GM20000 (cell line): ENCODE measurements at regions not wholly inside any gene's neighbourhood (a gene's known extent, or its start where the extent isn't known, plus 50 kb on each side); places are given as distances from the start of the nearest gene placed in this dataset.

Experiments
- DNase-seq: peaks from one replicate; pipeline ENCODE4 v3.0.0; 2012; ENCODE audit warnings: low spot score
- CTCF ChIP-seq: IDR thresholded peaks from 2 replicates; pipeline ENCODE4 v1.5.1; 2012; ENCODE audit warnings: mild to moderate bottlenecking, control low read depth; ENCODE audit errors: extremely low read depth, missing control alignments

- DNase-seq: no peak
- TF ChIP-seq CTCF: no peak
Observed at GRCh38 chr1:199453723-199454122, 573.8 kb upstream of the NR5A2 start.

- no peak for TF ChIP-seq CTCF
- no peak for DNase-seq
Observed at GRCh38 chr1:199460933-199461332, 566.6 kb upstream of the NR5A2 start.

- peak; percentile 7 for DNase-seq
- peak; percentile 12 for TF ChIP-seq CTCF
Observed at GRCh38 chr1:199463521-199464127, 563.9 kb upstream of the NR5A2 start.

DNA sequence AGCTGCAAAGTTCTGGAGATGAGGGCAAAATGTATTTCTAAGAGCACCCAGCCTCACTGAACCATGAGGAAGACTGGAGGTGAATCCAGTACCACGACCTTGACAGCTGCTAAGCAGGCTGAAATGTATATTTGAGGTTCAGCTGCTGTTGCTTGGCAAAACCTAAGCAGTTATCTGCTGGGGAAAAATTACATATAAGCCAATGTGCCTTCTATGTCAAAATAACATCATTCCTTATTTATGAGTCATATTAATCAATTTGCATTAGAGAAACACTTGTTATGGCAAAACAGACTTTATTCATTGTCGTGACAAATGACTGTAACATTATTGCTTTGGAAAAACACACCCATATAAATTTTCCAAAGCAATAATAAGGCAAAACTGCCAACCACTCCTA is 560.5 kb upstream of the NR5A2 start:
- no peak for DNase-seq
- TF ChIP-seq CTCF: no peak

DNA sequence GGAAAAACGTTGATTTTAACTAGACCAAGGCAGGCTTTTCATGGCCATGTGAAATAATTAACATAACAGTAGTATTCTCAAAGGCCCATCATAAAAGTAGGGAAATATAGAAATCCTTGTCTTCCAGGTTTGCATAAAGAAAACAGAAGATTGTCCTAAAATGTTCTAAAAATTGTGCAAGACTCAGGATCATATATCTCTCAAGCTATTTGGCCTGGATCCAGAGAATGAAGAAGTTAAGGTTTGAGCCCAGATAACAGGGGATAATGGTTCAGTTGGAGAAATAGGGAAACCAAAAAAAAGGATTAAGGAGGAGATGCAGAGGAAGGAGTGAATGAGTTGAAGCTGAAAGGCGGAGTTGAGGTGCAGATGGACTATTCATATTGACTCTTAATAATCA is 555.5 kb upstream of the NR5A2 start:
- TF ChIP-seq CTCF: no peak
- DNase-seq: no peak

DNA sequence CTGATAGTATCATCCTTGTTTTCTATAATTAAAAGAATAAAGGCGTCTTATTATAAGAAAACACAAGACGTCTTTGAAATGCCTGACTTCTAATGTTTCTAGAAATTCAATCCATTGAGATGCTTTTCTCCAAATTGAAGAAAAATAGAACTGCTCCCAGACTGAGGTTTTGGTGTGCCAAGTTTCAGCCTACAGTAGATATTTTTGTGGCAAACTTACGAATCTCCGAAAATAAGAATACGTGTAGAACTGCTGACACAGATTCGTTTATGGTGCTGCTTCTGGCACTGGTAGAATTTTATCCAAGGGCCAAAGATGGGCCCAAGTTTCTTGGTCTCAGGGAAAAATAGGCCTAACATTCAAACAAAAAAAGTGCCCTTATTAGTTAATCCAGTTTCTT is 554.5 kb upstream of the NR5A2 start:
- no peak for DNase-seq
- no peak for TF ChIP-seq CTCF

- TF ChIP-seq CTCF: no peak
- DNase-seq: no peak
Observed at GRCh38 chr1:199474738-199475137, 552.8 kb upstream of the NR5A2 start.
